Peyer's patch (tissue), 4 donors: ENCODE measurements at regions not wholly inside any gene's neighbourhood (a gene's known extent, or its start where the extent isn't known, plus 50 kb on each side); places are given as distances from the start of the nearest gene placed in this dataset.

Source experiments
- DNase-seq, 3 donors: peaks; one replicate each; pipeline ENCODE4 v3.0.0-alpha.2; 2017 to 2019
- H3K27ac ChIP-seq, 4 donors: fragments of 200-600 bp; sonication (generic); one replicate each; pipeline ENCODE4 v1.5.1; 2016 to 2019
- H3K27me3 ChIP-seq, 2 donors: fragments of 200-600 bp; sonication (generic); one replicate each; pipeline ENCODE4 v1.5.1; 2019
- H3K36me3 ChIP-seq, 3 donors: fragments of 200-600 bp; sonication (generic); one replicate each; pipeline ENCODE4 v1.5.1; 2016 to 2019
- H3K4me1 ChIP-seq, 4 donors: fragments of 200-600 bp; sonication (generic); one replicate each; pipeline ENCODE4 v1.5.1; 2016 to 2019
- H3K4me3 ChIP-seq, 4 donors: fragments of 200-600 bp; sonication (generic); 1 replicate in 3 of 4; 2 replicates in 1 of 4; pipeline ENCODE4 v1.5.1; 2016 to 2019; ENCODE audit warnings: mild to moderate bottlenecking in 1 of 4
- H3K9me3 ChIP-seq, 4 donors: fragments of 200-600 bp; sonication (generic); one replicate each; pipeline ENCODE4 v1.5.1; 2016 to 2019; ENCODE audit warnings: mild to moderate bottlenecking in 1 of 4
- POLR2A ChIP-seq, 2 donors: fragments of 450-650 bp; IDR thresholded peaks; one replicate each; pipeline ENCODE4 v1.5.1; 2017; ENCODE audit warnings: antibody characterized with exemption in 2 of 2, mild to moderate bottlenecking in 2 of 2, moderate library complexity in 2 of 2
- TF ChIP-seq, protein P1 (sequence below), 6 experiments: fragments of 450-650 bp in 4 of 6; fragments of 200-600 bp in 2 of 6; sonication (generic) in 1 of 6; IDR thresholded peaks; one replicate each; pipeline ENCODE4 v1.5.1; 2017 to 2019; ENCODE audit warnings: antibody characterized with exemption in 6 of 6, mild to moderate bottlenecking in 3 of 6, moderate library complexity in 1 of 6

DNA sequence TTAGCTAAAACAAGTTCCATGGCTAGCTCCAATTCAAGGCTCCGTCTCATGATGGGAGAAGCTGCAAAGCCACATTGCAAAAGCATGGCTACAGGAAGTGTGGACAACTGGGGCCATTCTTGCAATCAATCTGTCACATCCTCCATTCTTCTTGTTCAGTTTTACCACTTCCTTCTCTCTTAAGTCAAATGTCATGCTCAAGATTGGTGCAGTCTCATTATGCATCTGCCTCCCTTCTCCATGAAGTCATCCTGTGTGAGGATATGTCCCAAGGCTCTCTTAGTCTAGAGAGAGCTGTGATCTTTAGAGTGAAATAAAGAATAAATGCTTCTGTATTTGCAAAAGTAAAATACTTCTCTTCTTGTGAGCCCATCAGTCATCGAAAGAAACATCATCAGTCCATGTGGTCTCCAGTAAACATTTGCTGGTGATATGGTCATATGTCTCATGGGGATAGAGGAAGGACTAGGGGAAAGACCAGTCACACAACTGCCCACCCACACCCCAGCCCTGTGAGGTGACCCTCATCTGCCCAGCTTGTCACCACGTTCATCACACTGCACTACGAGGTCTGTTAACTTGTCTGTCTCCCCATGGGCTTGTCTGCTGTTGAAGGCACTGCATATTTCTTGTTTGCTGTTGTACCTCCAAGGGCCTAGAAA is 303.0 kb downstream of the NUAK1 start:
- Histone ChIP-seq H3K27ac (no peak overlapping the region), H3K4me1 (no peaks in the 10 kb centered on the region), H3K36me3 (no peaks in the 10 kb centered on the region), H3K27me3 (no peaks in the 10 kb centered on the region), H3K4me3 (no peak overlapping the region), H3K9me3 (no peaks in the 10 kb centered on the region)
- DNase-seq, result no peak
- TF ChIP-seq POLR2A (IDR thresholded peaks at IDR 0.05), result no peak
- TF ChIP-seq, protein P1, sequence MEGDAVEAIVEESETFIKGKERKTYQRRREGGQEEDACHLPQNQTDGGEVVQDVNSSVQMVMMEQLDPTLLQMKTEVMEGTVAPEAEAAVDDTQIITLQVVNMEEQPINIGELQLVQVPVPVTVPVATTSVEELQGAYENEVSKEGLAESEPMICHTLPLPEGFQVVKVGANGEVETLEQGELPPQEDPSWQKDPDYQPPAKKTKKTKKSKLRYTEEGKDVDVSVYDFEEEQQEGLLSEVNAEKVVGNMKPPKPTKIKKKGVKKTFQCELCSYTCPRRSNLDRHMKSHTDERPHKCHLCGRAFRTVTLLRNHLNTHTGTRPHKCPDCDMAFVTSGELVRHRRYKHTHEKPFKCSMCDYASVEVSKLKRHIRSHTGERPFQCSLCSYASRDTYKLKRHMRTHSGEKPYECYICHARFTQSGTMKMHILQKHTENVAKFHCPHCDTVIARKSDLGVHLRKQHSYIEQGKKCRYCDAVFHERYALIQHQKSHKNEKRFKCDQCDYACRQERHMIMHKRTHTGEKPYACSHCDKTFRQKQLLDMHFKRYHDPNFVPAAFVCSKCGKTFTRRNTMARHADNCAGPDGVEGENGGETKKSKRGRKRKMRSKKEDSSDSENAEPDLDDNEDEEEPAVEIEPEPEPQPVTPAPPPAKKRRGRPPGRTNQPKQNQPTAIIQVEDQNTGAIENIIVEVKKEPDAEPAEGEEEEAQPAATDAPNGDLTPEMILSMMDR (IDR thresholded peaks at IDR 0.05), result no peak

DNA sequence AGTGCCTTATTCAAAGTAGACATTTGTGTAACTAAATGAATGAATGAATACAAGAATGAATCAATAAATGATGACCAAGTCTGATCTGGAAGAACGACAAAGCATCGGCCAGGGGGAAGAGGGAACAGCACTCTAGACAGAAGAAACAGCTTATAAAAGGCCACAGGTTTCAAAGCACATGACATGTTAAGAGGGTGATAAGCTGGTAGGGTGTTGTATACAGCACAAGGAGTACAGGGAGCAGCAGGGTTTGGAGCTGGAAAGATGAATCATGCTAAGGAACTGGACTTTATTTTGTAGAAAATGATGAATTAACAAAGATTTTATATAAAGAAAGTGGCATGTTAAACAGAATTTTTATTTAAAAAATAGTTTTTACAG is 302.5 kb downstream of the NUAK1 start:
- H3K4me3 ChIP-seq, result no peak overlapping the region
- H3K27ac ChIP-seq, result no peak overlapping the region
- H3K4me1 ChIP-seq, result no peaks in the 10 kb centered on the region
- TF ChIP-seq POLR2A (IDR thresholded peaks at IDR 0.05), result no peak
- TF ChIP-seq, protein P1 (IDR thresholded peaks at IDR 0.05), result no peak
- H3K9me3 ChIP-seq, result no peaks in the 10 kb centered on the region
- no peaks in the 10 kb centered on the region for H3K36me3 ChIP-seq
- no peak for DNase-seq
- no peaks in the 10 kb centered on the region for H3K27me3 ChIP-seq

DNA sequence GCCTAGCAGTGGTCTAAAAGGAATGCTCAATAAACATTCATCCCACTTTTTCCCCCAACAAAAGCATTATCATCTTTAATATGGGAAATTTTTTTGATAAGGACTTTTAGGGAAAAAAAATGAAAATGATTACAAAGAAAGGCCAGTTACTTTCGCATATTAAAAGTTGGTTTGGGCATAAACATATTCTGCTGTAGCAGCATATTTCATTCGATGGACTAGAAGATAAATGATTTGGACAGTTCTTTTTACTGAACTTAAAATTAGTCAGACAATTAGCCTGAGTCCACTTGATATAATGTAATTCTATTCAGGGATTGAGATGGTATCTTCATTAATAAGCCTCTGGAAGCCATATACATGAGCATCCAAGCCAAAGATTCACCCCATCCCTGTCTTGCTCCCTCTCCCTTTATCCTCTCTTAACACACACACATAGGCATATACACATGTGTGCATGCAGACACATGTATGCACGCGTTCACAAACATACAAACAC is 299.1 kb downstream of the NUAK1 start:
- TF ChIP-seq, protein P1 (IDR thresholded peaks at IDR 0.05), result no peak
- no peak for TF ChIP-seq POLR2A (IDR thresholded peaks at IDR 0.05)
- H3K4me3 ChIP-seq, result no peak overlapping the region
- no peak overlapping the region for H3K27ac ChIP-seq
- H3K9me3 ChIP-seq, result no peaks in the 10 kb centered on the region
- no peaks in the 10 kb centered on the region for H3K4me1 ChIP-seq
- DNase-seq, result no peak
- no peaks in the 10 kb centered on the region for H3K27me3 ChIP-seq
- no peaks in the 10 kb centered on the region for H3K36me3 ChIP-seq

DNA sequence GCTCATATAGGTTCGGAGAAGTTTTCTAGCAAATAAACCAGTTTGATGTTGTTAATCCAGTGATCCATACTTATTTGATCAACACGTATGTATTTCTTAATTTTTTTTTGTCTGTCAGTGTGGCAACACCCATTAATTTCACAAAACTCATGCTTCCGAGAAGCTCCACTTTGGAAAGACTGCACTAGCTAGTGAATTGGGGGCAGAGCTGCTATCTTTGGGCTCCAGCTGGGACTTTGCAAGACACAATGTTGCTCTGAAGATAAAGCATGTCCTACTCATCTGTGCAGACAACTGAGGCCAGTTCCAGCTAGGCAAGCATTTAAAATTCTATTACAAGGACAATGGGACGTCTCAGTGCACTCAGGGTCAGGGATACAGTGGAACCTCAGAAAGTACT is 298.4 kb downstream of the NUAK1 start:
- Histone ChIP-seq H3K27ac (no peak overlapping the region), H3K4me1 (no peaks in the 10 kb centered on the region), H3K9me3 (no peaks in the 10 kb centered on the region), H3K27me3 (no peaks in the 10 kb centered on the region), H3K36me3 (no peaks in the 10 kb centered on the region), H3K4me3 (no peak overlapping the region)
- no peak for DNase-seq
- no peak for TF ChIP-seq POLR2A (IDR thresholded peaks at IDR 0.05)
- TF ChIP-seq, protein P1 (IDR thresholded peaks at IDR 0.05), result no peak

- no peak overlapping the region for H3K27ac ChIP-seq
- no peak overlapping the region for H3K4me3 ChIP-seq
- H3K36me3 ChIP-seq, result no peaks in the 10 kb centered on the region
- no peaks in the 10 kb centered on the region for H3K9me3 ChIP-seq
- no peaks in the 10 kb centered on the region for H3K27me3 ChIP-seq
- TF ChIP-seq, protein P1 (IDR thresholded peaks at IDR 0.05), result no peak
- TF ChIP-seq POLR2A (IDR thresholded peaks at IDR 0.05), result no peak
- no peak for DNase-seq
- no peaks in the 10 kb centered on the region for H3K4me1 ChIP-seq
Measured at GRCh38 chr12:105841840-105842239, 296.9 kb downstream of the NUAK1 start.

DNA sequence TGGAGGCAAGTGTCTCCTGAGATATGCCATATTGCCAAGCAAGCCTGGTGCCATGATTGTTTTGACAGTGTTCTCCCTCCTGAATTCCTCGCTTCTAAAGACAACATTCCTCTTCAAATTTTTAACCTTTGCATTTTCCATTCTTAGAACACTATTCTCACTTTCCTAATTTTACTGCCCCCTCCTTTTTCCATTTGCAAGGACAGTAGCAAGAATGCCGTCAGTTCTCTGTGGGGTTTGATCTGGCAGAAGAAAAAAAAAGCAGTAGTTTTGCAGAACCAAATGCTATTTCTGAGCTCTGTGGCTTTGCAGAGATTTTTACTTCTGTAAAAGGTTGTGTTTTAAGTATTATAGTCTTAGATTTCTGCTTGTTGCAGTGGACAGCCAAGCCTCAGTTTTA is 295.2 kb downstream of the NUAK1 start:
- Histone ChIP-seq H3K36me3 (no peaks in the 10 kb centered on the region), H3K9me3 (no peaks in the 10 kb centered on the region), H3K27ac (no peak overlapping the region), H3K4me1 (no peaks in the 10 kb centered on the region), H3K27me3 (no peaks in the 10 kb centered on the region), H3K4me3 (no peak overlapping the region)
- no peak for DNase-seq
- TF ChIP-seq, protein P1 (IDR thresholded peaks at IDR 0.05), result no peak
- no peak for TF ChIP-seq POLR2A (IDR thresholded peaks at IDR 0.05)
